GM18505 (cell line): ENCODE measurements at regions not wholly inside any gene's neighbourhood (a gene's known extent, or its start where the extent isn't known, plus 50 kb on each side); places are given as distances from the start of the nearest gene placed in this dataset.
"Not testable (repeated sequence)": the region's sequence is repeated elsewhere in the genome, so short reads cannot be mapped to it uniquely, and the experiment has no call there.

ENCODE experiments used
- ATAC-seq: cut with Tn5 transposase; IDR thresholded peaks from one replicate; pipeline ENCODE4 v1.9.1; 2021; ENCODE audit not compliant: unreplicated experiment
- POLR2A ChIP-seq: IDR thresholded peaks from 4 replicates; pipeline ENCODE4 v1.6.1; 2011; ENCODE audit warnings: borderline replicate concordance; ENCODE audit not compliant: insufficient read depth, insufficient read length; ENCODE audit errors: extremely low read depth

DNA sequence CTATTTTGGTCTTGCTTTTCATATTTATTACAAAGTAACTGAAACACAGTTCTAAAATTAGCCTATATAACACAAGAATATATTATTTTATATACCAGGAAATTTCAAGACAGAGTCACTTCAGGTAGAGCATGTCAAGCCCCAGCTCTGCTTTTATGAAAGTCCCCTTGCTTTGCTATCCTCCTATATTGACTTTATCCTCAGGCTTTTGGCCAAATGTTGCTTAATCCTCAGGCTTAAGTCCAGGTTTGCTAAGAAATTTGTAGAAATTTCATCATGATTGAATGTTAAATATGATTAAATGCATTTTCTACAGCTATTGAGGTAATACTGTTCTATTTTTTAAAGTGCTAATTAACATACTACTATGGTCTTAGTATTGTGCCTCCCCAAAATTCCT lies 227.6 kb downstream of the FZD1 start:
- no peak for TF ChIP-seq POLR2A
- ATAC-seq = no peak

DNA sequence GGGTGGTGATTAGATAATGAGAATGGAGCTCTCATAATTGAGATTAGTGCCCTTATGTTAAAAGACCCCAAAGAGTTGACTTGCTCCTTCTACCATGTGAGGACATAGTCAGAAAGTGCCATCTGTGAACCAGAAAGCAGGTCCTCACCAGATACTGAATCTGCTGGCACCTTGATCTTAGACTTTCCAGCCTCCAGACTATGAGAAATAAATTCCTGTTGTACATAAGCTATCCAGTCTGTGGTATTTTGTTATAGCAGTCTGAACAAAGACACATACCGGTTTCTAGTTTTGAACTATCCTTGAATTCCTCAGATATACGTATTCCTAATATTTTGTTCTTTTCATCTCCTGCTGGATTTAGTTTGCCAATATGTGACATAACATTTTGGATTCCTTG lies 228.1 kb downstream of the FZD1 start:
- no peak for TF ChIP-seq POLR2A
- ATAC-seq = no peak

DNA sequence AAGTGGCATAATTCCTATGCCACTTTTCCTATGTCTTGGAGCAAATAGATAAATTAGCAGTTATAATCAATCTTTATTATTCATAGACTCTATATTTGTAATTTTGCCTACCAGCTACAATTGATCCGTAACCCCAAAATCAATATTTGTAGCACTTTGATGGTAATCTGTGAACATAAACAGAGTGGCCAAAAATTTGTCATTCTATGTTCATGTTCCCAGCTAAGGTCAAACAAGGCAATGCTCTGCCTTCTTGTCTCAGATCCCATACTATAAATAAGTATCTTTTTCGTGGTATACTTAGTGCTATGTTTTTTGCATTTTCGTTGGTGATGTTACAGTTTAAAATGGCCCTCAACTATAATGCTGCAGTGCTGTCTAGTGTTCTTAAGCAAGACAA lies 228.5 kb downstream of the FZD1 start:
- no peak for ATAC-seq
- no peak for TF ChIP-seq POLR2A

- ATAC-seq = no peak
- no peak for TF ChIP-seq POLR2A
These were observed 230.2 kb downstream of the FZD1 start for GRCh38 chr7:91494450-91494849.

GRCh38 chr7:91496251-91496820 lies 232.1 kb downstream of the FZD1 start:
- no peak for ATAC-seq

DNA sequence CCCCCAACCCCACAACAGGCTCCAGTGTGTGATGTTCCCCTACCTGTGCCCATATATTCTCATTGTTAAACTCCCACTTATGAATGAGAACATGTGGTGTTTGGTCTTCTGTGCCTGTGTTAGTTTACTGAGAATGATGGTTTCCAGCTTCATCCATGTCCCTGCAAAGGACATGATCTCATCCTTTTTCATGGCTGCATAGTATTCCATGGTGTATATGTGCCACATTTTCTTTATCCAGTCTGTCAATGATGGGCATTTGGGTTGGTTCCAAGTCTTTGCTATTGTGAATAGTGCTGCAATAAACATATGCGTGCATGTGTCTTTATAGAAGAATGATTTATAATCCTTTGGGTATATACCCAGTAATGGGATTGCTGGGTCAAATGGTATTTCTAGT lies 233.0 kb downstream of the FZD1 start:
- not testable (repeated sequence) for ATAC-seq

More at GRCh38 chr7:91496251-91496820, 232.1 kb downstream of the FZD1 start:
- TF ChIP-seq POLR2A = no peak

- ATAC-seq = no peak
- TF ChIP-seq POLR2A = no peak
These were observed 239.8 kb downstream of the FZD1 start for GRCh38 chr7:91503934-91504555.

DNA sequence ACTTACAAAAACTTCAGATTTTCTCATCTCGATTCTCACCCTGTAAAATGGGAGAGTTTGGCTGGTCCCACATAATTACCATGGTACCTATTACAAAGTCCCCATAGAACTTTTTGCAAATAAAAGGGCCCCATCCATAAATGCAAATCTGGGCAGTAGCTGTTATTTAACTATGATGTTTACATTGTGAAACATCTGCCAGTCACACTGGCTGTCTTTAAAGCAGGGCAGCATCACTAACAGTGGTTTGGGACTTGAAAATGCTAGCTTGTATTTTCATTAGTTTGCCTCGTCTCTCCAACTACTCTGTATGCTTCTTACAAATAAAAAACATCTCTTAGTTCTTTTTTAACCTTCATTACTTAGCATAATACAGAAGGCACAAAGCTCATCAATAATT lies 240.7 kb downstream of the FZD1 start:
- TF ChIP-seq POLR2A = no peak
- no peak for ATAC-seq

DNA sequence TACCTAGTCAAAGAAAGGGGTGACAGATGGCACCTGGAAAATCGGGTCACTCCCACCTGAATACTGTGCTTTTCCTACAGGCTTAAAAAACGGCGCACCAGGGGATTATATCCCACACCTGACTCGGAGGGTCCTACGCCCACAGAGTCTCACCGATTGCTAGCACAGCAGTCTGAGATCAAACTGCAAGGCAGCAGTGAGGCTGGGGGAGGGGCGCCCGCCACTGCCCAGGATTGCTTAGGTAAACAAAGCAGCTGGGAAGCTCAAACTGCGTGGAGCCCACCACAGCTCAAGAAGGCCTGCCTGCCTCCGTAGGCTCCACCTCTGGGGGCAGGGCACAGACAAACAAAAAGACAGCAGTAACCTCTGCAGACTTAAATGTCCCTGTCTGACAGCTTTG lies 242.7 kb downstream of the FZD1 start:
- not testable (repeated sequence) for ATAC-seq

DNA sequence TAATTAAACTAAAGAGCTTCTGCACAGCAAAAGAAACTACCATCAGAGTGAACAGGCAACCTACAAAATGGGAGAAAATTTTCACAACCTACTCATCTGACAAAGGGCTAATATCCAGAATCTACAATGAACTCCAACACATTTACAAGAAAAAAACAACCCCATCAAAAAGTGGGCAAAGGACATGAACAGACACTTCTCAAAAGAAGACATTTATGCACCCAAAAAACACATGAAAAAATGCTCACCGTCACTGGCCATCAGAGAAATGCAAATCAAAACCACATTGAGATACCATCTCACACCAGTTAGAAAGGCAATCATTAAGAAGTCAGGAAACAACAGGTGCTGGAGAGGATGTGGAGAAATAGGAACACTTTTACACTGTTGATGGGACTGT lies 247.6 kb downstream of the FZD1 start:
- not testable (repeated sequence) for ATAC-seq

DNA sequence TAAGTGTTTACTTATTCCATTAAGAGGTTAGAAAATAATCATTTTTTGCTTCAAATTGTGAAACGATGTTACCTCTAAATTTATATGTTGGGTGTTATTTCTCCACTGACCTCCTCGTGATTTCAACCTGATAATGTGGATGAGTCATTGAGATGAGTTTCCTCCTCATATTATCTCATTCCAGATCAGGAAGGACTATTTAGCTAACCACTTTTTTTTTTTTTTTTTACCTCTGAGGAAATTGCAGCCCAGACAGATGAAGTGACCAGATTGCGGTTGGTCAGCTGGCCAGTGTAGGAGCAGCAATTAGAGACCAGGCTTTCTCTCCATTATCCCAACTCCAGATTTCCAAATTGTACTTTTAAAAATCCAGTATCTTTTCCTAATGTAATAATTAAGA lies 248.7 kb downstream of the FZD1 start:
- ATAC-seq = no peak
- no peak for TF ChIP-seq POLR2A

DNA sequence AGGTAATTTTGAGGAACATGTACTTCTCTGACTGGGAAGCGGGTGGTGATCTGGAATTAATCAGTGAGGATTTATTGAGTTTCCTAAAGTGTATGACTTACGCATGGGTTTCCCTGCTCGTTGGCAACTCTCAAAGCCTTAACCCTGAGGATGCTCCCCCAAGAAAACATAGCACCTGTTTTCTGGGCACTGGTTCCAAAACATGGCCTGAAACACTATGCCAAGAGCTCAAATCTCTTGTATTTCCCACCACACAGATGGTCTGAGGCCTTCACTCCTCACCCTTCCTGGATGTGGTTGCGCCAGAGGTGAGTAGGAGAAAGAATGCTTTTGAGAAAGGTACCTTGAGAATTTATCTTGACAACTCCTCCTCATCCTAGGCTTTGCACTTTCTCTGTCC lies 250.4 kb downstream of the FZD1 start:
- TF ChIP-seq POLR2A = no peak
- ATAC-seq = no peak

DNA sequence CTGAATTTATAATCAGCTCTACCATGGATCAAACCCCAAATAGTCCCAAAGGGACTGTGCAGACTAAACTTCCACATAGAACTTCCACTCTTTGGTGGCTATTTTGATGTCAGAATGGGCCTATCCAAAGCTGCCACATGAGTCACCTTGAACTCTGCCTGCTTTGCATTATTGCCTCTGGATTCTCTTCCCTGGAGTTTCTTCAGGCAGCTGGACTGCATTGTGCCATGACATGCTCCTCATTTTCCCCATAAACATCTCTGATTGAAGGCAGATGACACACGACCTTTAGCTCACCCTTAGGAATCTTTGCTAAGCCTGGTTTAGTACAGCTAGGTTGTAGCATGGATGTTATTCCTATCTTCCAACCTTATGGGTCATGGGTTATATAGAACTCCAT lies 251.7 kb downstream of the FZD1 start:
- no peak for TF ChIP-seq POLR2A
- no peak for ATAC-seq

- ATAC-seq = no peak
- TF ChIP-seq POLR2A = no peak
These were observed 253.1 kb downstream of the FZD1 start for GRCh38 chr7:91517201-91517785.

DNA sequence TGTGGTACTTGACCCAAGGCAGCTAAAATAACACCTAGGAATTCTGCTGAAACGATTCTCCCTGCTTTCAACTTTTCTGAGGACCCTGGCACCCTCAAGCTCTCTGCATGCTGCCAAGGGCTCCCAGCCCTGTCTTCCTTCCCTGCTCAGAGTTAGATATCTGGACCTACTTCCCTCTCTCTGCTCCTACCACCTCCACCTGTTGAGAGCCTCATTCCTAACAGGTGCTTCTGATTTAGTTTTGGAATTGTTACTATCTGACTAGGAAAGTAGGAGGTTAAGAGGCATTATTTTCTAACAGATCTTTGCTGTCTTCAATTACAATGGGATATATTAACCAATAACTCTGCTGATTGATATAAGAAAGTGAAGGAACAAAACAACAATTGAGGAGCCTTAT lies 253.8 kb downstream of the FZD1 start:
- no peak for TF ChIP-seq POLR2A

More for the DNA sequence above, 253.8 kb downstream of the FZD1 start:
- no peak for ATAC-seq
